NCI-H2196 treated with DMSO at 0.1 percent for 48 hours (cell line): ENCODE measurements at regions not wholly inside any gene's neighbourhood (a gene's known extent, or its start where the extent isn't known, plus 50 kb on each side); places are given as distances from the start of the nearest gene placed in this dataset.

ENCODE experiments used
- DNase-seq: peaks from one replicate; lab custom pipeline; 2025; ENCODE audit not compliant: unreplicated experiment; lab: John Stamatoyannopoulos, UW

- no peak for DNase-seq
Observed at GRCh38 chr6:14365393-14365792, 247.8 kb downstream of the CD83 start.

GRCh38 chr6:14366315-14366714 is 248.7 kb downstream of the CD83 start:
- no peak for DNase-seq

GRCh38 chr6:14366872-14367271 is 249.3 kb downstream of the CD83 start:
- DNase-seq, result no peak

GRCh38 chr6:14367296-14367695 is 249.7 kb downstream of the CD83 start:
- DNase-seq, result no peak

GRCh38 chr6:14369717-14370116 is 252.1 kb downstream of the CD83 start:
- DNase-seq, result no peak

- DNase-seq, result no peak
Observed at GRCh38 chr6:14371530-14371929, 254.0 kb downstream of the CD83 start.

- no peak for DNase-seq
Observed at GRCh38 chr6:14372734-14373489, 255.3 kb downstream of the CD83 start.

- no peak for DNase-seq
Observed at GRCh38 chr6:14373648-14374437, 256.3 kb downstream of the CD83 start.

GRCh38 chr6:14375930-14376329 is 258.4 kb downstream of the CD83 start:
- DNase-seq, result no peak

- DNase-seq, result no peak
Observed at GRCh38 chr6:14379568-14379967, 262.0 kb downstream of the CD83 start.

GRCh38 chr6:14380086-14380820 is 262.7 kb downstream of the CD83 start:
- no peak for DNase-seq

- no peak for DNase-seq
Observed at GRCh38 chr6:14380901-14381828, 263.6 kb downstream of the CD83 start.

- no peak for DNase-seq
Observed at GRCh38 chr6:14381829-14382677, 264.5 kb downstream of the CD83 start.

GRCh38 chr6:14382678-14383236 is 265.2 kb downstream of the CD83 start:
- DNase-seq, result no peak

- DNase-seq, result no peak
Observed at GRCh38 chr6:14383393-14384174, 266.0 kb downstream of the CD83 start.

- no peak for DNase-seq
Observed at GRCh38 chr6:14384175-14384949, 266.8 kb downstream of the CD83 start.

GRCh38 chr6:14386263-14386662 is 268.7 kb downstream of the CD83 start:
- no peak for DNase-seq

- no peak for DNase-seq
Observed at GRCh38 chr6:14386668-14387067, 269.1 kb downstream of the CD83 start.
